Thyroid gland (tissue), 4 donors: ENCODE measurements at regions not wholly inside any gene's neighbourhood (a gene's known extent, or its start where the extent isn't known, plus 50 kb on each side); places are given as distances from the start of the nearest gene placed in this dataset.

Source experiments
- DNase-seq, 2 donors: peaks; one replicate each; pipeline ENCODE4 v3.0.0-alpha.2; 2019
- H3K27ac ChIP-seq, 3 donors: fragments of 200-600 bp; sonication (generic); 1 replicate in 2 of 3; 2 replicates in 1 of 3; pipeline ENCODE4 v1.5.1; 2016 to 2019; ENCODE audit warnings: mild to moderate bottlenecking in 1 of 3, moderate library complexity in 1 of 3
- H3K27me3 ChIP-seq: fragments of 200-600 bp; sonication (generic); one replicate; pipeline ENCODE4 v1.5.1; 2019
- H3K36me3 ChIP-seq, 2 donors: fragments of 200-600 bp; sonication (generic); one replicate each; pipeline ENCODE4 v1.5.1; 2016 to 2019
- H3K4me1 ChIP-seq, 2 donors: fragments of 200-600 bp; sonication (generic); one replicate each; pipeline ENCODE4 v1.5.1; 2017 to 2019
- H3K4me3 ChIP-seq, 3 donors: fragments of 200-600 bp; sonication (generic); replicated peaks in 1 of 3; 1 replicate in 2 of 3; 2 replicates in 1 of 3; pipeline ENCODE4 v1.5.1; 2016; ENCODE audit warnings: mild to moderate bottlenecking in 1 of 3
- H3K9me3 ChIP-seq: fragments of 200-600 bp; sonication (generic); one replicate; pipeline ENCODE4 v1.5.1; 2017
- CTCF ChIP-seq, 6 experiments: fragments of 200-600 bp in 3 of 6; fragments of 450-650 bp in 3 of 6; sonication (generic) in 3 of 6; IDR thresholded peaks; one replicate each; pipeline ENCODE4 v1.5.1; 2016 to 2019; ENCODE audit warnings: antibody characterized with exemption in 6 of 6, mild to moderate bottlenecking in 2 of 6, inconsistent platforms in 1 of 6, moderate library complexity in 1 of 6
- POLR2A ChIP-seq, 2 donors: fragments of 450-650 bp; IDR thresholded peaks; one replicate each; pipeline ENCODE4 v1.6.1; 2017; ENCODE audit warnings: antibody characterized with exemption in 2 of 2, mild to moderate bottlenecking in 2 of 2, moderate library complexity in 1 of 2
- WGBS, 2 donors: methylation state at CpG; one replicate each; pipeline ENCODE4 v1.1.5; 2017; 5-methylcytosine and 5-hydroxymethylcytosine counted together
- intact Hi-C: fragments of 100-400 bp; cut with DNase I; formaldehyde crosslinking; loops from one replicate; pipeline ENCODE4 v1.15.1; 2023

- Histone ChIP-seq H3K27me3 (no peaks in the 10 kb centered on the region), H3K27ac (no peak overlapping the region), H3K9me3 (no peaks in the 10 kb centered on the region), H3K4me3 (no peak overlapping the region), H3K4me1 (no peaks in the 10 kb centered on the region), H3K36me3 (no peaks in the 10 kb centered on the region)
- no peak for DNase-seq
- TF ChIP-seq CTCF (IDR thresholded peaks at IDR 0.05) (no peak), POLR2A (IDR thresholded peaks at IDR 0.05) (no peak)
- intact Hi-C loops = no loop called here
These were observed 137.0 kb upstream of the PZP start for GRCh38 chr12:9345171-9345570.

GRCh38 chr12:9344541-9344940 is 136.3 kb upstream of the PZP start:
- Histone ChIP-seq H3K36me3 (no peaks in the 10 kb centered on the region), H3K27me3 (no peaks in the 10 kb centered on the region), H3K4me1 (no peaks in the 10 kb centered on the region), H3K4me3 (no peak overlapping the region), H3K9me3 (no peaks in the 10 kb centered on the region), H3K27ac (no peak overlapping the region)
- TF ChIP-seq CTCF (IDR thresholded peaks at IDR 0.05) (no peak), POLR2A (IDR thresholded peaks at IDR 0.05) (no peak)
- WGBS, 2 donors = 67 to 79% methylated on average over 2 of the region's 2 CpGs
- no peak for DNase-seq
- intact Hi-C loops = no loop called here

GRCh38 chr12:9343731-9344130 is 135.5 kb upstream of the PZP start:
- Histone ChIP-seq H3K4me1 (no peaks in the 10 kb centered on the region), H3K9me3 (no peaks in the 10 kb centered on the region), H3K4me3 (no peak overlapping the region), H3K36me3 (no peaks in the 10 kb centered on the region), H3K27me3 (no peaks in the 10 kb centered on the region), H3K27ac (no peak overlapping the region)
- WGBS, 2 donors = 54 to 83% methylated on average over 3 of the region's 3 CpGs
- no peak for TF ChIP-seq POLR2A (IDR thresholded peaks at IDR 0.05)
- no peak for TF ChIP-seq CTCF (IDR thresholded peaks at IDR 0.05)
- intact Hi-C loops = no loop called here
- no peak for DNase-seq

- H3K4me3 ChIP-seq = no peak overlapping the region
- H3K4me1 ChIP-seq = no peaks in the 10 kb centered on the region
- no peak for DNase-seq
- 83 to 96% methylated on average over 3 of the region's 3 CpGs for WGBS, 2 donors
- intact Hi-C loops = no loop called here
- no peaks in the 10 kb centered on the region for H3K36me3 ChIP-seq
- TF ChIP-seq CTCF (IDR thresholded peaks at IDR 0.05) (no peak), POLR2A (IDR thresholded peaks at IDR 0.05) (no peak)
- H3K27ac ChIP-seq = no peak overlapping the region
- no peaks in the 10 kb centered on the region for H3K9me3 ChIP-seq
- H3K27me3 ChIP-seq = no peaks in the 10 kb centered on the region
These were observed 134.6 kb upstream of the PZP start for GRCh38 chr12:9342614-9343353.

GRCh38 chr12:9341260-9341585 is 133.0 kb upstream of the PZP start:
- Histone ChIP-seq H3K4me3 (no peak overlapping the region), H3K27me3 (no peaks in the 10 kb centered on the region), H3K36me3 (no peaks in the 10 kb centered on the region), H3K27ac (no peak overlapping the region), H3K4me1 (no peaks in the 10 kb centered on the region), H3K9me3 (no peaks in the 10 kb centered on the region)
- TF ChIP-seq POLR2A (IDR thresholded peaks at IDR 0.05) (no peak), CTCF (IDR thresholded peaks at IDR 0.05) (no peak)
- DNase-seq = no peak
- intact Hi-C loops = no loop called here
- 96% methylated on average over 2 of the region's 2 CpGs for WGBS, 2 donors
